GM12878 (cell line): ENCODE measurements at regions not wholly inside any gene's neighbourhood (a gene's known extent, or its start where the extent isn't known, plus 50 kb on each side); places are given as distances from the start of the nearest gene placed in this dataset.

ENCODE experiments used
- ATAC-seq: fragments of 200-7000 bp; cut with Tn5 transposase; 3 replicates; pipeline ENCODE4 v1.9.1; 2020; ENCODE audit warnings: mild to moderate bottlenecking, moderate library complexity
- BruUV-seq: library from RNA; stranded (reverse); fragments of 400-500 nt; replicated peaks from 2 replicates; lab custom pipeline; 2021; lab: Mats Ljungman, UMichigan
- CTCF ChIA-PET: fragments of 300-600 bp; sonication (Branson Sonifier 250); formaldehyde crosslinking; extraction: SDS; loops from one replicate; lab custom pipeline; 2021; ENCODE audit warnings: inconsistent platforms; lab: Yijun Ruan, JAX
- POLR2A ChIA-PET: fragments of 350-600 bp; formaldehyde crosslinking; extraction: SDS; loops from one replicate; lab custom pipeline; 2021; ENCODE audit warnings: inconsistent platforms; lab: Charles Lee
- RAD21 ChIA-PET: fragments of 300-600 bp; sonication (Branson Sonifier 250); formaldehyde crosslinking; loops from one replicate; lab custom pipeline; 2023; ENCODE audit warnings: antibody characterized with exemption; ENCODE audit not compliant: unreplicated experiment; lab: Charles Lee
- SMC1A ChIA-PET: fragments of 300-600 bp; sonication (Branson Sonifier 250); formaldehyde crosslinking; loops from one replicate; lab custom pipeline; 2023; ENCODE audit not compliant: unreplicated experiment, uncharacterized antibody; lab: Charles Lee
- DNase-seq: peaks from one replicate; pipeline ENCODE4 v3.0.0-alpha.2; 2011; ENCODE audit warnings: low read depth, low spot score
- FAIRE-seq: peaks from 3 replicates; lab custom pipeline; 2011; peaks lifted over from hg19 to GRCh38; lab: Jason Lieb, UNC
- H2AFZ ChIP-seq: 2 replicates; pipeline ENCODE4 v1.6.0; 2011; ENCODE audit warnings: low read depth, low read length, control low read depth; ENCODE audit not compliant: control insufficient read depth
- H3K27ac ChIP-seq: 2 replicates; pipeline ENCODE4 v1.5.1; 2011; ENCODE audit warnings: control low read depth; ENCODE audit not compliant: control insufficient read depth, insufficient read depth
- H3K27me3 ChIP-seq, 2 experiments: replicated peaks in 1 of 2; 2 replicates each; pipeline versions ENCODE4 v1.6.0 to v1.6.1; 2011; ENCODE audit warnings: low read length in 1 of 2; ENCODE audit not compliant: control insufficient read depth in 2 of 2, insufficient read depth in 2 of 2
- H3K36me3 ChIP-seq, 2 experiments: 2 replicates each; pipeline ENCODE4 v1.5.1; 2011; ENCODE audit warnings: low read length in 1 of 2; ENCODE audit not compliant: control insufficient read depth in 2 of 2, insufficient read depth in 2 of 2
- H3K4me1 ChIP-seq: 2 replicates; pipeline ENCODE4 v1.6.1; 2011; ENCODE audit warnings: mild to moderate bottlenecking, low read length, moderate library complexity, mixed read lengths; ENCODE audit not compliant: control insufficient read depth, insufficient read depth
- H3K4me2 ChIP-seq: 2 replicates; pipeline ENCODE4 v1.6.0; 2011; ENCODE audit warnings: control low read depth; ENCODE audit not compliant: control insufficient read depth, insufficient read depth
- H3K4me3 ChIP-seq: fragments of 200-600 bp; sonication (generic); 2 replicates; pipeline ENCODE4 v1.5.1; 2016
- H3K79me2 ChIP-seq: 2 replicates; pipeline ENCODE4 v1.6.0; 2011; ENCODE audit warnings: low read length; ENCODE audit not compliant: control insufficient read depth, insufficient read depth
- H3K9ac ChIP-seq: 2 replicates; pipeline ENCODE4 v1.8.0; 2011; ENCODE audit warnings: low read length, control low read depth, mixed read lengths; ENCODE audit not compliant: control insufficient read depth, insufficient read depth
- H3K9me3 ChIP-seq: replicated peaks from 3 replicates; pipeline ENCODE4 v1.5.1; 2011; ENCODE audit warnings: mild to moderate bottlenecking, low read length; ENCODE audit not compliant: control insufficient read depth, insufficient read depth
- H4K20me1 ChIP-seq: 2 replicates; pipeline ENCODE4 v1.6.0; 2011; ENCODE audit not compliant: control insufficient read depth, insufficient read depth
- BRCA1 ChIP-seq: IDR thresholded peaks from 2 replicates; pipeline ENCODE4 v1.6.1; 2011; ENCODE audit warnings: low read depth, low read length, improper control_type of control experiment
- CHD1 ChIP-seq: IDR thresholded peaks from 2 replicates; pipeline ENCODE4 v1.6.1; 2012; ENCODE audit warnings: low read depth, low read length, improper control_type of control experiment
- CHD2 ChIP-seq: IDR thresholded peaks from 2 replicates; pipeline ENCODE4 v1.6.1; 2011; ENCODE audit warnings: low read depth, low read length, improper control_type of control experiment, borderline replicate concordance
- CREB1 ChIP-seq: IDR thresholded peaks from 2 replicates; pipeline ENCODE4 v1.6.1; 2012; ENCODE audit warnings: low read depth, mild to moderate bottlenecking, inconsistent platforms
- EGR1 ChIP-seq, 2 experiments: IDR thresholded peaks; 1 replicate in 1 of 2; 2 replicates in 1 of 2; pipeline ENCODE4 v1.6.1; 2011 to 2012; ENCODE audit warnings: low read depth in 2 of 2, low read length in 2 of 2, borderline replicate concordance in 1 of 2, mild to moderate bottlenecking in 1 of 2, moderate library complexity in 1 of 2
- HDGF ChIP-seq: fragments of 450-650 bp; IDR thresholded peaks from 2 replicates; pipeline ENCODE4 v1.6.1; 2016; ENCODE audit warnings: antibody characterized with exemption
- IRF4 ChIP-seq: IDR thresholded peaks from 2 replicates; pipeline ENCODE4 v1.6.1; 2011; ENCODE audit warnings: low read depth, low read length
- KDM1A ChIP-seq: fragments of 200-600 bp; sonication (generic); IDR thresholded peaks from 2 replicates; pipeline ENCODE4 v1.6.1; 2016; ENCODE audit warnings: borderline replicate concordance
- RBBP5 ChIP-seq: fragments of 200-600 bp; sonication (generic); conservative IDR thresholded peaks from 2 replicates; pipeline ENCODE4 v1.6.1; 2016
- SMAD1 ChIP-seq: fragments of 450-650 bp; IDR thresholded peaks from 2 replicates; pipeline ENCODE4 v1.6.1; 2018; ENCODE audit warnings: mild to moderate bottlenecking, low read depth; ENCODE audit not compliant: partially characterized antibody
- SMC3 ChIP-seq: IDR thresholded peaks from 2 replicates; pipeline ENCODE4 v1.6.1; 2011; ENCODE audit warnings: low read length, improper control_type of control experiment, borderline replicate concordance
- YBX1 ChIP-seq: fragments of 450-650 bp; IDR thresholded peaks from 2 replicates; pipeline ENCODE4 v1.6.1; 2016; ENCODE audit warnings: antibody characterized with exemption
- YY1 ChIP-seq: IDR thresholded peaks from 2 replicates; pipeline ENCODE4 v1.6.1; 2011; ENCODE audit warnings: low read depth, mild to moderate bottlenecking, low read length
- WGBS: methylation state at CpG from one replicate; pipeline ENCODE4 v1.1.6; 2016; ENCODE audit warnings: low lambda C conversion rate; ENCODE audit not compliant: insufficient replicate concordance, insufficient coverage; ENCODE audit errors: missing lambda C conversion rate; 5-methylcytosine and 5-hydroxymethylcytosine counted together
- in situ Hi-C: fragments of 300-500 bp; cut with MboI; formaldehyde crosslinking; loops from 9 replicates; pipeline ENCODE4 v1.14.3; 2018; ENCODE audit warnings: mixed read lengths
- intact Hi-C: fragments of 100-400 bp; cut with micrococcal nuclease; formaldehyde crosslinking; loops from one replicate; pipeline ENCODE4 v1.14.2; 2022; ENCODE audit not compliant: unreplicated experiment
- TF ChIP-seq, protein P1 (sequence below): fragments of 450-650 bp; IDR thresholded peaks from 2 replicates; pipeline ENCODE4 v1.6.1; 2016; ENCODE audit warnings: mild to moderate bottlenecking
- TF ChIP-seq, protein P2 (sequence below): fragments of 450-650 bp; conservative IDR thresholded peaks from 2 replicates; pipeline ENCODE4 v1.6.1; 2017; ENCODE audit warnings: mild to moderate bottlenecking, moderate library complexity

DNA sequence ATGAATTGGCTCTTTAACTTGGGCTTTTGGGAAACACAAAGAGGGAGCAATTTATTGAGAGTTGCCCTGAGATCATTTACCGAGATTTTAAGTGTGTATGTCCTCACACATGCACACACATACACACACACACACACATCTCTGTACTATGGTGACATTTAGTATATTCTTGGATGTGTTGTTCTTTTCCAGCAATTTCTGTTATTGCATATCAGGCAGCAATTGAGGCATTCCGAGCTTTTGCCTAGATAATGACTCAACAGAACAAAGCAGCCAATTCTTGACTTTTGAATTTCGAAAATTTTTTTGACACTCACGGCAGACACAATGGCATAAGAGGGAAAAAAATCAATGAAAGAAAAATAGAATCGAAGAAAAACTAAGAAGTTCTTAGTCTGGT, 248.5 kb downstream of the DUSP6 start:
- Histone ChIP-seq H4K20me1 (no peaks in the 10 kb centered on the region), H3K9ac (no peak overlapping the region), H2AFZ (no peak overlapping the region), H3K4me3 (no peak overlapping the region), H3K4me2 (no peak overlapping the region), H3K79me2 (no peaks in the 10 kb centered on the region), H3K27me3 (no peaks in the 10 kb centered on the region), H3K9me3 (no peaks in the 10 kb centered on the region), H3K27ac (no peak overlapping the region), H3K4me1 (no peaks in the 10 kb centered on the region), H3K36me3 (no peaks in the 10 kb centered on the region)
- no peak for DNase-seq
- SMC1A ChIA-PET: no interaction called here
- no peak for FAIRE-seq
- no TSS peak for BruUV-seq
- POLR2A ChIA-PET: no interaction called here
- intact Hi-C loops: no loop called here
- RAD21 ChIA-PET: no interaction called here
- CTCF ChIA-PET: no interaction called here
- ATAC-seq: no peak
- no peak for TF ChIP-seq CREB1
- TF ChIP-seq RBBP5: no peak
- TF ChIP-seq YBX1: no peak
- TF ChIP-seq, protein P1, sequence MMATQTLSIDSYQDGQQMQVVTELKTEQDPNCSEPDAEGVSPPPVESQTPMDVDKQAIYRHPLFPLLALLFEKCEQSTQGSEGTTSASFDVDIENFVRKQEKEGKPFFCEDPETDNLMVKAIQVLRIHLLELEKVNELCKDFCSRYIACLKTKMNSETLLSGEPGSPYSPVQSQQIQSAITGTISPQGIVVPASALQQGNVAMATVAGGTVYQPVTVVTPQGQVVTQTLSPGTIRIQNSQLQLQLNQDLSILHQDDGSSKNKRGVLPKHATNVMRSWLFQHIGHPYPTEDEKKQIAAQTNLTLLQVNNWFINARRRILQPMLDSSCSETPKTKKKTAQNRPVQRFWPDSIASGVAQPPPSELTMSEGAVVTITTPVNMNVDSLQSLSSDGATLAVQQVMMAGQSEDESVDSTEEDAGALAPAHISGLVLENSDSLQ: no peak
- TF ChIP-seq YY1: no peak
- TF ChIP-seq SMAD1: no peak
- no peak for TF ChIP-seq KDM1A
- TF ChIP-seq BRCA1: no peak
- TF ChIP-seq CHD2: no peak
- TF ChIP-seq IRF4: no peak
- TF ChIP-seq SMC3: no peak
- TF ChIP-seq, protein P2, sequence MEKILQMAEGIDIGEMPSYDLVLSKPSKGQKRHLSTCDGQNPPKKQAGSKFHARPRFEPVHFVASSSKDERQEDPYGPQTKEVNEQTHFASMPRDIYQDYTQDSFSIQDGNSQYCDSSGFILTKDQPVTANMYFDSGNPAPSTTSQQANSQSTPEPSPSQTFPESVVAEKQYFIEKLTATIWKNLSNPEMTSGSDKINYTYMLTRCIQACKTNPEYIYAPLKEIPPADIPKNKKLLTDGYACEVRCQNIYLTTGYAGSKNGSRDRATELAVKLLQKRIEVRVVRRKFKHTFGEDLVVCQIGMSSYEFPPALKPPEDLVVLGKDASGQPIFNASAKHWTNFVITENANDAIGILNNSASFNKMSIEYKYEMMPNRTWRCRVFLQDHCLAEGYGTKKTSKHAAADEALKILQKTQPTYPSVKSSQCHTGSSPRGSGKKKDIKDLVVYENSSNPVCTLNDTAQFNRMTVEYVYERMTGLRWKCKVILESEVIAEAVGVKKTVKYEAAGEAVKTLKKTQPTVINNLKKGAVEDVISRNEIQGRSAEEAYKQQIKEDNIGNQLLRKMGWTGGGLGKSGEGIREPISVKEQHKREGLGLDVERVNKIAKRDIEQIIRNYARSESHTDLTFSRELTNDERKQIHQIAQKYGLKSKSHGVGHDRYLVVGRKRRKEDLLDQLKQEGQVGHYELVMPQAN: no peak
- TF ChIP-seq HDGF: no peak
- TF ChIP-seq CHD1: no peak
- no peak for TF ChIP-seq EGR1 (IDR thresholded peaks at IDR 0.05; ENCODE audit: borderline replicate concordance in 1 of 2, low read depth in 2 of 2, low read length in 2 of 2)
- in situ Hi-C loops: no loop called here
- WGBS: 0% methylated on average over 5 of the region's 5 CpGs
